Upper lobe of left lung (tissue), 6 donors: ENCODE measurements at regions not wholly inside any gene's neighbourhood (a gene's known extent, or its start where the extent isn't known, plus 50 kb on each side); places are given as distances from the start of the nearest gene placed in this dataset.

Experiments
- ATAC-seq, 2 donors: fragments of 200-7000 bp; cut with Tn5 transposase; one replicate each; pipeline ENCODE4 v1.9.1; 2022; ENCODE audit warnings: mild to moderate bottlenecking in 2 of 2, moderate library complexity in 2 of 2; ENCODE audit not compliant: low FRiP score in 2 of 2
- DNase-seq, 2 donors: peaks; one replicate each; pipeline ENCODE4 v3.0.0-alpha.2; 2019 to 2020
- H3K27ac ChIP-seq, 4 donors: fragments of 200-600 bp; sonication (generic); one replicate each; pipeline ENCODE4 v1.5.1; 2016 to 2019
- H3K27me3 ChIP-seq, 4 donors: fragments of 200-600 bp; sonication (generic); one replicate each; pipeline ENCODE4 v1.5.1; 2017 to 2019
- H3K36me3 ChIP-seq, 4 donors: fragments of 200-600 bp; sonication (generic); one replicate each; pipeline ENCODE4 v1.5.1; 2016 to 2019
- H3K4me1 ChIP-seq, 4 donors: fragments of 200-600 bp; sonication (generic); one replicate each; pipeline ENCODE4 v1.5.1; 2018 to 2019
- H3K4me3 ChIP-seq, 4 donors: fragments of 200-600 bp; sonication (generic); one replicate each; pipeline ENCODE4 v1.5.1; 2017 to 2019; ENCODE audit warnings: mild to moderate bottlenecking in 2 of 4, moderate library complexity in 1 of 4
- H3K9me3 ChIP-seq, 4 donors: fragments of 200-600 bp; sonication (generic); one replicate each; pipeline ENCODE4 v1.5.1; 2018 to 2019
- EP300 ChIP-seq, 4 donors: sonication (generic); formaldehyde crosslinking; IDR thresholded peaks; one replicate each; pipeline ENCODE4 v1.5.1; 2017; ENCODE audit warnings: antibody characterized with exemption in 4 of 4, control low read depth in 2 of 4
- POLR2A ChIP-seq, 4 donors: fragments of 450-650 bp; IDR thresholded peaks; one replicate each; pipeline ENCODE4 v1.5.1; 2016 to 2017; ENCODE audit warnings: antibody characterized with exemption in 4 of 4, mild to moderate bottlenecking in 2 of 4
- POLR2AphosphoS5 ChIP-seq, 2 donors: sonication (generic); formaldehyde crosslinking; IDR thresholded peaks; one replicate each; pipeline ENCODE4 v1.5.1; 2017; ENCODE audit warnings: antibody characterized with exemption in 2 of 2
- WGBS, 2 donors: methylation state at CpG; one replicate each; pipeline ENCODE4 v1.1.5; 2017 to 2018; 5-methylcytosine and 5-hydroxymethylcytosine counted together
- TF ChIP-seq, protein P1 (sequence below), 6 experiments: fragments of 450-650 bp in 4 of 6; fragments of 200-600 bp in 2 of 6; sonication (generic) in 2 of 6; IDR thresholded peaks; one replicate each; pipeline ENCODE4 v1.5.1; 2016 to 2019; ENCODE audit warnings: antibody characterized with exemption in 6 of 6
- donor health status: DM: no; HTN: no; CAD: no; lungs with moderate emphysema.
- donor health status: DM: no; HTN: yes; CAD: no; lungs with severe emphysema.

DNA sequence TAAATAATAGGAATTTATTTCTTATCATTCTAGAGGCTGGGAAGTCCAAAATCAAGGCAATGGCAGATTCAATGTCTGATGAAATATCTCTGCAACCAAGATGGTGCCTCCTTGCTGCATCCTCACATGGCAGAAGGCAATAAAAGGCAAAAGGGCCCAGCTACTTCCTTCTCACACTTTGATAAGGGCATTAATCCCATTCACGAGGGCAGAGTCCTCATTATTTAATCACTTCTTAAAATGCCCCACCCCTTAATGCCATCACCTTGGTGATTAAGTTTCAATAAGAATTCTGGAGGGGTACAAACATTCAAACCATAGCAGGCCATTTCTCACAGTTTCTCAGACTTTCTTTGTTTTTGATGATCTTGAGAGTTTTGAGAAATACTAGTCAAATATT is 145.8 kb upstream of the TSHZ2 start:
- no peaks in the 10 kb centered on the region for H3K27me3 ChIP-seq
- no peak overlapping the region for H3K4me3 ChIP-seq
- no peak for ATAC-seq
- TF ChIP-seq, protein P1, sequence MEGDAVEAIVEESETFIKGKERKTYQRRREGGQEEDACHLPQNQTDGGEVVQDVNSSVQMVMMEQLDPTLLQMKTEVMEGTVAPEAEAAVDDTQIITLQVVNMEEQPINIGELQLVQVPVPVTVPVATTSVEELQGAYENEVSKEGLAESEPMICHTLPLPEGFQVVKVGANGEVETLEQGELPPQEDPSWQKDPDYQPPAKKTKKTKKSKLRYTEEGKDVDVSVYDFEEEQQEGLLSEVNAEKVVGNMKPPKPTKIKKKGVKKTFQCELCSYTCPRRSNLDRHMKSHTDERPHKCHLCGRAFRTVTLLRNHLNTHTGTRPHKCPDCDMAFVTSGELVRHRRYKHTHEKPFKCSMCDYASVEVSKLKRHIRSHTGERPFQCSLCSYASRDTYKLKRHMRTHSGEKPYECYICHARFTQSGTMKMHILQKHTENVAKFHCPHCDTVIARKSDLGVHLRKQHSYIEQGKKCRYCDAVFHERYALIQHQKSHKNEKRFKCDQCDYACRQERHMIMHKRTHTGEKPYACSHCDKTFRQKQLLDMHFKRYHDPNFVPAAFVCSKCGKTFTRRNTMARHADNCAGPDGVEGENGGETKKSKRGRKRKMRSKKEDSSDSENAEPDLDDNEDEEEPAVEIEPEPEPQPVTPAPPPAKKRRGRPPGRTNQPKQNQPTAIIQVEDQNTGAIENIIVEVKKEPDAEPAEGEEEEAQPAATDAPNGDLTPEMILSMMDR (IDR thresholded peaks at IDR 0.05), result no peak
- TF ChIP-seq POLR2A (IDR thresholded peaks at IDR 0.05) (no peak), EP300 (IDR thresholded peaks at IDR 0.05) (no peak), POLR2AphosphoS5 (IDR thresholded peaks at IDR 0.05) (no peak)
- H3K36me3 ChIP-seq, result no peaks in the 10 kb centered on the region
- H3K4me1 ChIP-seq, result no peaks in the 10 kb centered on the region
- no peak for DNase-seq
- peaks cover 0 to 11% (median 0%) of the 10 kb centered on the region in 4 donors for H3K9me3 ChIP-seq
- H3K27ac ChIP-seq, result no peak overlapping the region
- 87 to 88% methylated on average over 1 of the region's 1 CpG for WGBS, 2 donors

DNA sequence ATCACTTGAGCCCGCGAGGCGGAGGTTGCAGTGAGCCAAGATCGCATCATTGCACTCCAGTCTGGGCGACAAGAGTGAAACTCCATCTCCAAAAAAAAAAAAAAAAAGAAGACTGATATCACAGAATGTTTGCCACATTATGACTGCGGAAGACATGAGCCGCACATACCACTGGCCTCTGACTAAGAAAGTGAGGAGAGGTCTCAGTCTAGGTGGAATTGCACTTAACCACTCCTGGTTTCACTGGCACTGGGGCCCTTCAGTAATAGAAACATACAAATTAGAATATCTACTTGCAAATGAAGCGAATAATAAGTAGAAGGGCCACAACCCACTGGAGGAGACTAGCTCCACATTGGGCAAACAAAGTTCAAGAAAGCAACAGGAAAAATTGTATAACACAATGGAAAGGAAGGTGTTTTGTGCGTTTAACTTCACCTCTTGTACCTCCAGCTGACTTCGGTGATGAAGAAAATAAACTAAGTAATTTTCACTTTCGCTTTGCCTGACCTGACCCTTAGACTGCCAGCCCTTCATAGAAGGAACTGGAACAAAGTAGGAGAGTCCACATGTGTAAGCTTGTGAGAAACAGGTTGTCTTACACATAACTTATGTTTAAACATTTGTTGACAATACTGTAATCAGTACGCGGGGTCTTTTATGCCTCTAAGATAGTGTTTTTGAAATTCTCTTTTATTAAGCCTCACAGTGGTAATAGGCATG is 147.5 kb upstream of the TSHZ2 start:
- TF ChIP-seq EP300 (IDR thresholded peaks at IDR 0.05), result no peak
- TF ChIP-seq, protein P1 (IDR thresholded peaks at IDR 0.05), result no peak
- no peak for TF ChIP-seq POLR2A (IDR thresholded peaks at IDR 0.05)
- no peak for TF ChIP-seq POLR2AphosphoS5 (IDR thresholded peaks at IDR 0.05)
- H3K9me3 ChIP-seq, result peaks cover 0 to 5% (median 0%) of the 10 kb centered on the region in 4 donors
- H3K4me1 ChIP-seq, result no peaks in the 10 kb centered on the region
- DNase-seq, result no peak
- no peak overlapping the region for H3K27ac ChIP-seq
- no peak for ATAC-seq
- WGBS, 2 donors, result 84 to 85% methylated on average over 13 of the region's 13 CpGs
- no peaks in the 10 kb centered on the region for H3K27me3 ChIP-seq
- no peak overlapping the region for H3K4me3 ChIP-seq
- H3K36me3 ChIP-seq, result no peaks in the 10 kb centered on the region

GRCh38 chr20:52823303-52823702 is 148.9 kb upstream of the TSHZ2 start:
- no peaks in the 10 kb centered on the region for H3K4me1 ChIP-seq
- TF ChIP-seq, protein P1 (IDR thresholded peaks at IDR 0.05), result no peak
- TF ChIP-seq POLR2AphosphoS5 (IDR thresholded peaks at IDR 0.05) (no peak), EP300 (IDR thresholded peaks at IDR 0.05) (no peak), POLR2A (IDR thresholded peaks at IDR 0.05) (no peak)
- WGBS, 2 donors, result 87% methylated on average over 2 of the region's 2 CpGs
- H3K36me3 ChIP-seq, result no peaks in the 10 kb centered on the region
- DNase-seq (no peak), ATAC-seq (no peak)
- no peaks in the 10 kb centered on the region for H3K9me3 ChIP-seq
- no peak overlapping the region for H3K4me3 ChIP-seq
- H3K27ac ChIP-seq, result no peak overlapping the region
- H3K27me3 ChIP-seq, result no peaks in the 10 kb centered on the region

DNA sequence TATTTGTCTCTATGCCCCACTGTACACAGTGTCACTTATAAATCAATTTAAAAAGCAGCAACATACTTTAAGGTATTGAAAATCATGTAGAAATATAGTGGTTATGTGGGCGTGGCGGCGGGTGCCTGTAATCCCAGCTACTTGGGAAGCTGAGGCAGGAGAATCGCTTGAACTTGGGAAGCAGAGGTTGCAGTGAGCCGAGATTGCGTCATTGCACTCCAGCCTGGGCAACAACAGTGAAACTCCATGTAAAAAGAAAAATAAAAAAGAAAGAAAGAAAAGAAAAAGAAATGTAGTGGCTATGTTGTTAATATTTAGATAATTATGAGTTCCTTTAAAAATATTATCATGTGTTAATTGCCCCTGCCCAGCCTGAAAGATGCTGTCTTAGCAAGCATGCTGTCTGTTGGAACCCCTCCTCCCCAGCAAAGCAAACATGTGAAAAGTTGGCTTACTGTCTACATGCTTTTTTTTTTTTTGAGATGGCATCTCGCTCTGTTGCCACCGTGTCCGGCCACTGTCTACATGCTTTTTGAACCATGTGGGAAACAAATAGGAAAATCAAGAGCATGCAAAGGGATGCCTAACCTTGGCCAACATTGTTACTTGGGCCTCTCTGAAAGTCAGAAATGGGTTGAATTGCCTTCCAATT is 151.4 kb upstream of the TSHZ2 start:
- DNase-seq (peak in 1 of 2 donors; percentile 11), ATAC-seq (no peak)
- Histone ChIP-seq H3K36me3 (no peaks in the 10 kb centered on the region), H3K4me3 (no peak overlapping the region), H3K27ac (no peak overlapping the region), H3K27me3 (no peaks in the 10 kb centered on the region), H3K4me1 (no peaks in the 10 kb centered on the region), H3K9me3 (no peaks in the 10 kb centered on the region)
- TF ChIP-seq POLR2A (IDR thresholded peaks at IDR 0.05) (no peak), POLR2AphosphoS5 (IDR thresholded peaks at IDR 0.05) (no peak), EP300 (IDR thresholded peaks at IDR 0.05) (no peak)
- TF ChIP-seq, protein P1 (IDR thresholded peaks at IDR 0.05), result no peak
- WGBS, 2 donors, result 93% methylated on average over 9 of the region's 9 CpGs
